Glutamatergic neuron (in vitro differentiated cells): ENCODE measurements at regions not wholly inside any gene's neighbourhood (a gene's known extent, or its start where the extent isn't known, plus 50 kb on each side); places are given as distances from the start of the nearest gene placed in this dataset.
A peak's percentile ranks its signal among the peaks of the same experiment; 100 is the strongest.

Experiments used
- DNase-seq: peaks from one replicate; pipeline ENCODE4 v3.0.0; 2022
- H3K27ac Mint-ChIP-seq: one replicate; pipeline ENCODE4 v1.8.0; 2020; ENCODE audit warnings: mild to moderate bottlenecking, mixed read lengths, inconsistent platforms; ENCODE audit not compliant: unreplicated experiment
- H3K27me3 Mint-ChIP-seq: one replicate; pipeline ENCODE4 v1.8.0; 2020; ENCODE audit warnings: mild to moderate bottlenecking, moderate library complexity, mixed read lengths, inconsistent platforms; ENCODE audit not compliant: unreplicated experiment
- H3K36me3 Mint-ChIP-seq: one replicate; pipeline ENCODE4 v1.8.0; 2020; ENCODE audit warnings: mild to moderate bottlenecking, mixed read lengths, inconsistent platforms; ENCODE audit not compliant: unreplicated experiment
- H3K4me1 Mint-ChIP-seq: one replicate; pipeline ENCODE4 v1.8.0; 2020; ENCODE audit warnings: mild to moderate bottlenecking, low read depth, mixed read lengths, inconsistent platforms; ENCODE audit not compliant: unreplicated experiment
- H3K4me3 Mint-ChIP-seq: one replicate; pipeline ENCODE4 v1.8.0; 2020; ENCODE audit warnings: mild to moderate bottlenecking, mixed read lengths, inconsistent platforms; ENCODE audit not compliant: unreplicated experiment
- H3K9me3 Mint-ChIP-seq: one replicate; pipeline ENCODE4 v1.8.0; 2020; ENCODE audit warnings: mild to moderate bottlenecking, moderate library complexity, mixed read lengths, inconsistent platforms; ENCODE audit not compliant: unreplicated experiment
- TF ChIP-seq, protein P1 (sequence below): fragments of 200-600 bp; sonication (generic); IDR thresholded peaks from one replicate; pipeline ENCODE4 v1.5.0; 2021; ENCODE audit not compliant: partially characterized antibody, unreplicated experiment

GRCh38 chr9:101796044-101796443 lies 57.6 kb upstream of the GRIN3A start:
- Mint-ChIP-seq H3K27ac (no peak overlapping the region), H3K9me3 (no peaks in the 10 kb centered on the region), H3K4me3 (no peak overlapping the region), H3K4me1 (no peaks in the 10 kb centered on the region), H3K27me3 (no peaks in the 10 kb centered on the region), H3K36me3 (no peaks in the 10 kb centered on the region)
- TF ChIP-seq, protein P1, sequence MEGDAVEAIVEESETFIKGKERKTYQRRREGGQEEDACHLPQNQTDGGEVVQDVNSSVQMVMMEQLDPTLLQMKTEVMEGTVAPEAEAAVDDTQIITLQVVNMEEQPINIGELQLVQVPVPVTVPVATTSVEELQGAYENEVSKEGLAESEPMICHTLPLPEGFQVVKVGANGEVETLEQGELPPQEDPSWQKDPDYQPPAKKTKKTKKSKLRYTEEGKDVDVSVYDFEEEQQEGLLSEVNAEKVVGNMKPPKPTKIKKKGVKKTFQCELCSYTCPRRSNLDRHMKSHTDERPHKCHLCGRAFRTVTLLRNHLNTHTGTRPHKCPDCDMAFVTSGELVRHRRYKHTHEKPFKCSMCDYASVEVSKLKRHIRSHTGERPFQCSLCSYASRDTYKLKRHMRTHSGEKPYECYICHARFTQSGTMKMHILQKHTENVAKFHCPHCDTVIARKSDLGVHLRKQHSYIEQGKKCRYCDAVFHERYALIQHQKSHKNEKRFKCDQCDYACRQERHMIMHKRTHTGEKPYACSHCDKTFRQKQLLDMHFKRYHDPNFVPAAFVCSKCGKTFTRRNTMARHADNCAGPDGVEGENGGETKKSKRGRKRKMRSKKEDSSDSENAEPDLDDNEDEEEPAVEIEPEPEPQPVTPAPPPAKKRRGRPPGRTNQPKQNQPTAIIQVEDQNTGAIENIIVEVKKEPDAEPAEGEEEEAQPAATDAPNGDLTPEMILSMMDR, result no peak
- no peak for DNase-seq

GRCh38 chr9:101795147-101795546 lies 56.7 kb upstream of the GRIN3A start:
- no peak for DNase-seq
- TF ChIP-seq, protein P1, result no peak
- H3K36me3 Mint-ChIP-seq, result no peaks in the 10 kb centered on the region
- no peaks in the 10 kb centered on the region for H3K27me3 Mint-ChIP-seq
- H3K9me3 Mint-ChIP-seq, result no peaks in the 10 kb centered on the region
- no peak overlapping the region for H3K27ac Mint-ChIP-seq
- H3K4me3 Mint-ChIP-seq, result no peak overlapping the region
- no peaks in the 10 kb centered on the region for H3K4me1 Mint-ChIP-seq

DNA sequence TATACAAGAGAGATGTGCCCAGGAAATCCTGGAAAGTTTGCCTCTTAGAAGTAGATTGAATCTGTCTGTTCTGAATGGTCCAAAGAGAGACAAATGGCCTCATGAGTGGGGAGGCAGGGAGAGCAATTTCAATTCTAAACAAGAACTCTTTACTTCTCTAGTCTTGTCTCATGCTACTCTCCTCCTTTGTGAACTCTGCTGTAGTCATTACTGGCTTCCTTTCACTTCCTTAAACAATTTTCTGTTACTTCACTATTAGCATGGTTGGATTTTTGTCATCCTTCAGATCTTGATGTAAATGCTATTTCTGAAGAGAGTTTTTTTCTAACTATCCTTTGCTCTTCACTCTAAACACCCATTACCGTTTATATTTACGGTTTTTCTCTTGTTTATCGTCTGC lies 54.0 kb upstream of the GRIN3A start:
- TF ChIP-seq, protein P1, result no peak
- H3K27ac Mint-ChIP-seq, result no peak overlapping the region
- no peaks in the 10 kb centered on the region for H3K36me3 Mint-ChIP-seq
- no peak for DNase-seq
- no peaks in the 10 kb centered on the region for H3K27me3 Mint-ChIP-seq
- H3K4me1 Mint-ChIP-seq, result no peaks in the 10 kb centered on the region
- no peak overlapping the region for H3K4me3 Mint-ChIP-seq
- no peaks in the 10 kb centered on the region for H3K9me3 Mint-ChIP-seq

GRCh38 chr9:101791938-101792337 lies 53.5 kb upstream of the GRIN3A start:
- TF ChIP-seq, protein P1, result peak; percentile 73
- Mint-ChIP-seq H3K36me3 (no peaks in the 10 kb centered on the region), H3K27me3 (no peaks in the 10 kb centered on the region), H3K9me3 (no peaks in the 10 kb centered on the region), H3K4me1 (no peaks in the 10 kb centered on the region), H3K27ac (no peak overlapping the region), H3K4me3 (no peak overlapping the region)
- DNase-seq, result peak; percentile 78

DNA sequence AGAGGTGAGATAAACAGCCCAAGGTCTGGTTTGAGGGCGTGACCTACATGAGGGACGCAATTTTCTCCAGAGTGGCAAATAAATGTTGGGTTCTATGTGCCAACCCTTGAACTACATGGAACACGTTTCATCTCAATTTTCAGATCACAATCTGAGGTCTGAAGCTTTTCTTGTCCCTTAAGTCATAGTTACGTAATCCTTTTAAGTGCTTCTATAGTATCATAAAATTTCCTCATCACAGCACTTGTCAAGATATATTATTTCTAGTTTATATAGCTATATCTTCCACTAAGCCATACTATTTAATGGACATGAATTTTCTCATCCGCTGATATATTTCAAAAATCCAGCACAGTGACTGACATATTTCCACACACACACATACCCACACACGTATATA lies 53.1 kb upstream of the GRIN3A start:
- DNase-seq, result no peak
- Mint-ChIP-seq H3K9me3 (no peaks in the 10 kb centered on the region), H3K4me3 (no peak overlapping the region), H3K4me1 (no peaks in the 10 kb centered on the region), H3K27ac (no peak overlapping the region), H3K36me3 (no peaks in the 10 kb centered on the region), H3K27me3 (no peaks in the 10 kb centered on the region)
- TF ChIP-seq, protein P1, result no peak
